Hepatic stellate cell (primary cell): ENCODE measurements at regions not wholly inside any gene's neighbourhood (a gene's known extent, or its start where the extent isn't known, plus 50 kb on each side); places are given as distances from the start of the nearest gene placed in this dataset.

Source experiments
- DNase-seq: peaks from one replicate; pipeline ENCODE4 v3.0.0; 2011; ENCODE audit warnings: low spot score

DNA sequence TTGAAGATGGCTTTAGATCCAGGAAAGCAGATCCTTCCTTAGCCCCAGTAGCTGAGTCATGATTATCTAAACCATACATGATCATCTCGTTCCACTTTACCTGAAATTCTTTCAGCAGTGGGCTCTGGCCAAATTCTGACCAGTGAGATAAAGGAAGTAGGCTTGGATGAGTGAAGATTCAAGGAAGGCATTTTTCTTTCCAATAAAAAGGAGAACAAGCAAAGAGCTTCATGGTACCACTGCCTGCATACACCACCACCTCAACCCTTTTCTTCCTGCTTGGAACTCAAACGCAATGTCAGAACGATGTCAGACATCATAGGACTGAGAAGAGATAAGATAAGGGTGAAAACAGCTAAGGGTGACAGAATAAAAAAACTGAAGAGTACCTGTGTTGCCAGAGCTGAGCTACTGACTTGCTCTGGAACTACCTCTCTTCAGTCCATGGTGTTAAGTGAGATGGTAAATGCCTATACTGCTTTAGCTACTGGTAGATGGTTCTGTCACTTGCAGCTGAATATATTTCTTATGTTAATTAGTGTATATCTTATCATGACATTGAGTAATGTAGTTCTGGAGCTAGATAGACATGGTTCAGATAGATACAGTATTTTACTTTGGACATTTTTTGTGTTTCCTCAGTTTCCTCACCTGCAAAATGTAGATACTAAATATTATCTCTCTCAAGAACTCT, 58.7 kb upstream of the ACVR1 start:
- no peak for DNase-seq

DNA sequence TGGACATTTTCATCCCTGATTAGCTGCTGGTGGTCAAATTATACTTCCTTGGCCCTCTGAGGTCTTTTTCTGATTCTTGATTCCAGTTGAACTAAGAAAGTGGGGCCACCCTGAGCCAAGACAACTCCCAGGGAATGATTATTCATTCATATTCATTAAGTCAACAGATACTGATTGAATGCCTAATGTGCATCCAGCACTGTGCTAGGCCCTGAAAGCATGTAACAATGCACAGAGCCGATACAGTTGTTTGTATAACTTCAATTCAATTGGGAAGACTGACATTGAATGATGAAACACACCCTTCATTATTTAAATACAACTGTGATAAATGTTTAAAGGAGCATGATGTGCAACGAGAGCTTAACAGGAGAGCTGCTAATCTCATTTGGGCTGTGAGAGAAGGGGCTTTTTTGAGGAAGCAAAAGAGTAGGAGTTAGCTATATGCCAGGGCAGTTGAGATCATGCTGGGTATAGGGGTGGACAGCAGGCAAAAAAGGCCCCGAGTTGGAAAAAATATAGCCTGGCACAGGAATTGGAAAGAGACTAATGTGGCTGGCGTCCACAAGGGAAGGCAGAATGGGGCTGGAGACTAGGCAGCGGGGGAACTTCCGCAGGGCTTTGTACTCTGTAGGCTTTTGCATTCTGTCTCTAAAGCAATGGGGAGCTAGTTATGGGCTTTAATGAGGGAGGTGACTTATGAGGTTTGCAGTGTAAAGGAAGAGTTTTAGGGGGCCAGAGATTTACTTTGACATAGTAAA, 57.2 kb upstream of the ACVR1 start:
- DNase-seq = no peak

DNA sequence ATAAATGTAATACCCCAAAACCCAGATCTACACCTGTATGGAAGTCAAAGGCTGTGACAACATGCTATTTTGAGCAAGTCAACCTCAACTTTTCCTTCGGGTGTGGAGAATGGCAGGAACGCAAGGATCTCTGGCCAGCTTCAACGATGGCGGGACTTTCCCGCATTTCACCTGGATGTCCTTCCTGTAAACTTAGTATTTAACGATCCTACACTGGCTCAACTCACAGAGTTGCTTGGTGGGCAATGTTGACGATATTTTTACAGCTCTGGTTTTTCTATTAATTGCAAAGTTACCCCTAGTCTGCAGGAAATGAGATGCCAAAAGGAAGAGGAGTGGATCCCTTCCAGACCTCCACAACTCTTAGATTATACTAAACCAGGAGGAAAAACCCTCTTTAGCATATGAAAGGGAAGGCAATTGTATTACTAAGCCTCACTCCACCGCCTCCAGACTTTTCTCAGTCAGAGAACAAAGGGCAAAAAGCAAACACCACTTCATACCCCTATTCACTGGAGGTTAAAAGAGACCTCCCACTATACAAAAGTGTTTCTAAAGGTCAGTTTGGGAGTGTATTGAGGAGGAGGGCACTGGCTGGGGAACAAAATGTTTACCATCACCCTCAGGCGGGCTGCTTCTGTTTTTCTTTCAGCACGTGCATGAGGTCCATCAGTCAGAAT, 56.5 kb upstream of the ACVR1 start:
- no peak for DNase-seq

- DNase-seq = no peak
These were observed 55.4 kb upstream of the ACVR1 start for GRCh38 chr2:157931542-157931941.

DNA sequence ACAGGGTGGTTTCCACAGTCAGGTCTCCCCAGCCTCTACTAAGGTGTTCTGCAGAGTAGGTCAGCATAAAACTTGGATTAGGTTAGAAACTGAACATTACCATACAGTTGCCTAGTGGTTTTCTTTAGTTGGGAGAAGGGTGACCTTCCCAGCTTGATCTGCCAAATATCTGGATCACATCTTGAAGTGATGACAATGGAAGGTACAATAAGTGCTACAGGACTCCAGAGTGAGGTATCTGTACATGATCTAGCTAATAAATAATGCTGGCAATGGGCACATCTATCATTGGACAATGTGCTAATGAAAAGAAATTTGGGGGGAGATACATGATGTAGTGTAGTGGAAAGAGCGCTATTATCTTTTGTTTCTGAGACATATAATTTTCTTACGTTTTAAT, 54.6 kb upstream of the ACVR1 start:
- no peak for DNase-seq

DNA sequence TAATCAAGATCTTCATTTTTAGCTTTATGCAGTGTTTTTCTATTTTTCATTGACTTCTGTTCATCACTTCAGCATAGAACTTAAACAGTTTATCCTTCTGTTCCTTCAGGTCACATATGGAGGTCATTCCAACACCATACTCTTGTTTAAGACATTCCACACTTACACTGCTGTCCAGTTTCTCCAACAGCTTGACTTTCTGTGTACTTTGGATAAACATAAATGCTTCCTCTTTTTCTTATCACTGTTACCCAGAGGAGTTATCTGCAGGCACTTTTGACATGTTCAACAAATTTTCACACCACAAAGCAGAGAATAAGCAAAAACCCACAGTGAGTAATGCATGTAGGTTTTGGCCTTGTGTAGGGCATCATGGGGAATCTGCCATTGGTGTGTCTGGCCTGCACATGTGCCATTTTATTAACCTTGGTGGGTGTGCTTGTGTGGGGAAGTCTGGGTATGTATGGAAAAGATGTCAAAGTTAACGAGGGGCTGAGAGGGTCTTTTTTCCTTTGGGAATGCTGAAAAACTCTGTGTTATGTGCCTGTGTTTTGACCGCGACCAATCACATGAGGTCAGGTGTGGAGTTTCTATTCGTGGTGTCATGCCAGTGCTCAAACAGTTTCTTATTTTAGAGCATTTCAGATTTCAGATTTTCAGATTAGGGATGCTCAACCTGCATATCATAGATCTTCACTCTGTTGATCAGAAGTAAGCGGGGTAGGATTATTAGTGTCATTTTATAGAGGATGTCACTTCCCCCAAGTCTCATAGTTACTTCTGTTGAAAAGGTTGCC, 53.9 kb upstream of the ACVR1 start:
- no peak for DNase-seq

GRCh38 chr2:157928372-157928771, 52.2 kb upstream of the ACVR1 start:
- no peak for DNase-seq

DNA sequence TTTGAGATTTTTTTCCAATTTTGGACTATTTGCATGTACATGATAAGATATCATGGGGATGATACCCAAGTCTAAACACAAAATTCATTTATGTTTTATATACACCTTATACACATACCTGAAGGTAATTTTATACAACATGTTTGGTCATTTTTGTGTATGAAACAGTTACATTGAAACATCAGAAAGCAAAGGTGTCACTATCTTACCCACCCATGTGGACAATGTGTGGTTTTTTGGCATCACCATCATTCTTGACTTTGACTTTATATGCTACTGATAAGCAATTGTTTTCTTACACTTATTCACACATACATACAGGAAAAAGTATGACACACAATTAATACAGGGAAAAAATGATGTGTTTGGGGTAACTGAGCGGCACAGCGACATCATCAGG, 51.0 kb upstream of the ACVR1 start:
- no peak for DNase-seq
